NCI-H128 (cell line): ENCODE measurements at regions not wholly inside any gene's neighbourhood (a gene's known extent, or its start where the extent isn't known, plus 50 kb on each side); places are given as distances from the start of the nearest gene placed in this dataset.
"Not testable (repeated sequence)": the region's sequence is repeated elsewhere in the genome, so short reads cannot be mapped to it uniquely, and the experiment has no call there.

Experiments used
- DNase-seq: peaks from one replicate; lab custom pipeline; 2025; ENCODE audit not compliant: unreplicated experiment; lab: John Stamatoyannopoulos, UW

DNA sequence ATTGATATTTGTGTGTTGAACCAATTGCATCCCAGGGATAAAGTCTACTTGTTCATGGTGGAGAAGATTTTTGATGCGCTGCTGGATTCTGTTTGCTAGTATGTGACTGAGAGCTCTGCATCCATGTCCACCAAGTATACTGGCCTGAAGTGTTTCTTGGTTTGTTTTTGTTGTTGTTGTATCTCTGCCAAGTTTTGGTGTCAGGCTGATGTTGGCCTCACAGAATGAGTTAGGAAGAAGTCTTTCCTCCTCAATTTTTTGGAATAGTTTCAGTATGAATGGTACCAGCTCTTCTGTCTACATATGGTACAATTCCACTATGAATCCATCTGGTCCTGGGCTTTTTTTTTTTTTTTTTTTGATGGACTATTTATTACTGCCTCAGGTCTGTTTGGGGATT lies 50.9 kb upstream of the OSTN start:
- DNase-seq, result no peak

DNA sequence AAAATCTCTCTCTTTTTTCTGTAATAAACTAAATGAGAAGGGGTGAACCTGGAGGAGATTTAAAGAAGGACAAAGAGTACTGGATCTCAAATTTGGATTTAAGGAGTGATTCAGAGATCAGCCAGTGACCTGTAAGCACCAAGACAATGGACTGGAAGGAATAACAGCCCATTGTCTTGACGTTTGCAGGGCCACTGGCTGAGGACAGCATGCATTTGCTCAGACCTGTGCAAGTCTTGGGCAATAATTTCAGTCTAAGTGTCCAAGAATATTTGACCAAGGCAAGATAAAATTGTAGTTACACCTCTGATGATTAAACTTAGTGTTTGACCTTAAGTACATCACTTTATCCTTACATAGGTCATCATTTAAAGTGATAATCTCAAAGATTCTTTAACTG lies 55.8 kb upstream of the OSTN start:
- no peak for DNase-seq

DNA sequence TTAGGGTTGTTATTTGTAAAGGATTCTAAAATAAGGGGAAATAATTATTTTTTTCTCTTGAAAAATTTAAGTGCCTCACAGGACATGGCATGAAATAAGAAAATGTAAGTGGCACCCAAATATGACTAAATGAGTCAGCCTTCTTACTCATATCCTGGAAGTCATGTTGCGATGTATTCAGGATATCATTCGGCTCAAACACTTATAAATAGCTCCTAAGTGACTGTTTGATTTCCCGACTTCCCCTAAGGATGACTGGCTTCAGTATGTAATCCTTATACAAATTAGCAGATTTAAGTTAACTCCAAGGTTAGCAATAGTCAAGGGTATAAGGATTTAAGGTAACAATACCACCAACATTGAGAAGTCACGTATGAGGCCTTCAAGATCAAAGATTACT lies 57.3 kb upstream of the OSTN start:
- no peak for DNase-seq

DNA sequence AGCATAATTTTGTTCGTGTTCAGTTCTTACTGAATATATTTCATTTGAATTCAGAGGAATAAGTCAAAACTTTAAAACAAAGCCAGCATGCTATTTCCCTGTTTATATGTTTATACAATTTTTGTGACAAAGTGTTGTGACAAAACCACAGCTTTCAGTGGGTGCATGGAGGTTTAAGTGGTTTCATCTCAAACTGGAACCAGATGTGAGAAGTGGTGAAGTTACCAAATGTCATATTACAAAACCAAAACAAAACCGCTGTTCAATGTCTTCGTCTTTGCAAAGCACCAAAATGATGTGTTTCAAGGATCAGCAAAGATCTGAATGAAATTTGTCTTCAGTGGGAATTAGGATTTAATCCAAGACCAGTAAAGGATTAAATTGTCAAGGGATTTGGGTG lies 59.3 kb upstream of the OSTN start:
- DNase-seq, result no peak

DNA sequence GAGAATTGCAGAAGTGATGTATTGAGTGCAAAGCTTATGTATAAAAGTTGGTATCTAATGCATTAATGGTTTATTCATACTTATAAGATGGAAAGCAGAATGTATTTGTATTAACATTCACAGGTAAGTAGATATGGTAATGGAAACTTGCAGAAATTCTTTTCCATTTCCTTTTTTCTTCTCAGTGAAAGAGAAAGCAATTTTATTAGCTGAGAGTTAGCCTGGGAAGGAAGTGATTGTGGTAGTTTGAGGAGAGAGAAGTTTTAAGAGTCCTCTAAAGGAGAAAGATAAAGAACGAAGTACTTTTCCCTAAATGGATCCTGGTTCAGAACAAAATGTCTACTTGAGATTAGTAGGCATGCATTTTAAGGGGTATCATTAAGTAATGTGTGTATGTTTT lies 60.1 kb upstream of the OSTN start:
- no peak for DNase-seq

DNA sequence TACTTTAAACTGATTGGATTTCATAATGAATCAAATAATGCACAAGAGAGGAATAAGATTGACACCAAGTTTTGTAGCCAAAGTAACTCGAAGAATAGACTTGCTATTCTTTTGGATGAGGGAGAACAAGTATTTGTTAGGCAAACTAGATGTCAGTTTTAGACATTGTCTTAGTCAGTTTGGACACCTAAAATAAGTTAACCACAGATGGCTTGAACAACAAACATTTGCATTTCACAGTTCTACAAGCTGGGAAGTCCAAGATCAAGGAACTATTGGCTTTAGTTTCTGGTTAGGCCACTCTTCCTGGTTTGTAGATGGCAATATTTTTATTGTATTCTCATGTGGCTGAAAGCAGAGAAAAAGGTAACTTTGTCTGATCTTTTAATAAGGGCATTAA lies 61.3 kb upstream of the OSTN start:
- DNase-seq, result no peak

DNA sequence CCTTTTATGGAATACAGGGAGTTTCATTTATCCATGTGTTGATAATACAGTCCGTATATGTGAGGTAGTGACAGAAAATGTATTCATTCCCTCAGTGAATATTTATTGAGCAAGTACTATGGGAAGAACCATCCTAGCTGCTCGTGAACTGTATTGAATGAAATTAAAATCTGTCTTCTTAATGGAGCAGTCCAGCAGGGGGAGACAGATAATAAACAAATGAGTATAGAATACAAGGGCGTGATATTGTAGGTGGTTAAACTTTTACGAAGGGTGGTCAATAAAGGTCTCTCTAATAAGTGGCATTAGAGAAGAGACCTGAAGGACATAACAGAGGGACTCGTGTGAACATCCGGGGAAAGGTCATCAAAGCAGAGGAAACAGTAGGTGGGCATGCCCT lies 62.7 kb upstream of the OSTN start:
- no peak for DNase-seq

DNA sequence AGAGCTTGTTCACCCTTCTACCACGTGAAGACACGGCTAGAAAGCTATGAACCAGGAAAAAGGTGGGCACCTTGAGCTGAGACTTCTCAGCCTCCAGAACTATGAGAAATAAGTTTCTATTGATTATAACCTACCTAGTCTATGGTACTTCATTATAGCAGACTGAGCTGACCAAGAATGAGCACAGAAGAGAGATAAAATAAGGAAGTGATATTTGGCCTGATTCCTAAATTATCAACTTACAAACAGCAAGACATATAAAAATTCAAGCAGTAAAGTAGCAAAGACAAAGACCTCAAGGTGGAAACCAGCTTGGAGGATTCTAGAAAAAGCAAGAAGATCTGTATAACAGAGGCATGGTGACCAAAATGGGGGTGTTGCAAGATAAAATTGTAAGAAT lies 63.9 kb upstream of the OSTN start:
- DNase-seq, result no peak

DNA sequence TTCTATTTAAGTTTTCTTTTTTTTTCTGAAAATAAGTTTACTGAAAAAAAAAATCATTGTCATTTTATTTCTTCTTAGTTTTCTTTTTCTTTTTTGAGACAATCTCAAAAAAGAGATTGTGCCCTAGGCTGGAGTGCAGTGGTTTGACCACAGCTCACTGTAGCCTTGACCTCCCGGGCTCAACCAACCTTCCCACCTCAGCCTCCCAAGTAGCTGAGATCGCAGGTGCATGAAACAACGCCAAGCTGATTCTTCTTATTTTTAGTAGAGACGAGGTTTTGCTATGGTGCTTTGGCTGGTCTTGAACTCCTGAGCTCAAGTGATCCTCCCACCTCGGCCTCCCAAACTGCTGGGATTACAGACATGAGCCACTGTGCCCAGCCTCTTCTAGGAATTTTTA lies 65.7 kb upstream of the OSTN start:
- no peak for DNase-seq

DNA sequence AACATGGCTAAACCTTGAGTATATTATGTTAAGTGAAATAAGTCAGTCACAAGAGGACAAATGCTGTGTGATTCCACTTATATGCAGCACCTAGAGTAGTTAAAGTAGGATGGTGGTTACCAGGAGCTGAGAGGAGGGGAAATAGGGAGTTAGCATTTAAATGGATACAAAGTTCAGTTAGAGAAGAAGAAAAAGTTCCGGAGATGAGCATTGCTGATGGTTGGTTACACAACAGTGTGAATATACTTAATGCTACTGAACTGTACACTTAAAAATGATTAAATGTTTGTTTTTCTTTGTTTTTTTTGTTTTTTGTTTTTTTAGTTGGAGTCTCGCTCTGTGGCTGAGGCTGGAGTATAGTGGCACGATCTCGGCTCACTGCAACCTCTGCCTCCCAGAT lies 67.7 kb upstream of the OSTN start:
- no peak for DNase-seq

DNA sequence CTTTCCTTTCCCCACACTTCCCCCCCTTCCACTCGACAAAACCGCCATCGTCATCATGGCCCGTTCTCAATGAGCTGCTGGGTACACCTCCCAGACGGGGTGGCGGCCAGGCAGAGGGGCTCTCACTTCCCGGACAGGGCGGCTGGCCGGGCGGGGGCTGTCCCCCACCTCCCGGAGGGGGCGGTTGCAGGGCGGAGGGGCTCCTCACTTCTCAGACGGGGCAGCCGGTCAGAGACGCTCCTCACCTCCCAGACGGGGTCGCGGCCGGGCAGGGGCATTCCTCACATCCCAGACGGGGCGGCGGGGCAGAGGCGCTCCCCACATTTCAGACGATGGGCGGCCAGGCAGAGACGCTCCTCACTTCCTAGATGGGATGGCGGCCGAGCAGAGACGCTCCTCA lies 74.2 kb upstream of the OSTN start:
- not testable (repeated sequence) for DNase-seq

DNA sequence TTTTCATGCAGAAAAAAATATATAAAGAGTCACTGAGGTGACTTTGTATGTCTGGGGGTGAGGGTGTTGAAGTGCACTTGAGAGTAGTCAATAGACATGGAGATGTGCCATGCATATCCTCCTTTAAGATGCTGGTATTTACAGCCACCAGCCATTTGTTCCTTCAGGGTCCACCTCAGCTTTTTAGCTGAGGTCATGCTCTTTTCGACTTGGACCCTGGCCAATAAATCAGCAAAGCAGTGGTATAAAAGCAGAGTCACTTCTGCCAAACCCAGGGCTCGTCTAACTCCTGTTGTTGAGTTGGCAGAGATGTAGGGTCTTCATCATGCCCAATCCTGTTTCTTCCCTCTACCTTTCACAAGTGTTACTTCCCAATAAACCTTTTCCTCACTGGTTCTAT lies 75.1 kb upstream of the OSTN start:
- no peak for DNase-seq

DNA sequence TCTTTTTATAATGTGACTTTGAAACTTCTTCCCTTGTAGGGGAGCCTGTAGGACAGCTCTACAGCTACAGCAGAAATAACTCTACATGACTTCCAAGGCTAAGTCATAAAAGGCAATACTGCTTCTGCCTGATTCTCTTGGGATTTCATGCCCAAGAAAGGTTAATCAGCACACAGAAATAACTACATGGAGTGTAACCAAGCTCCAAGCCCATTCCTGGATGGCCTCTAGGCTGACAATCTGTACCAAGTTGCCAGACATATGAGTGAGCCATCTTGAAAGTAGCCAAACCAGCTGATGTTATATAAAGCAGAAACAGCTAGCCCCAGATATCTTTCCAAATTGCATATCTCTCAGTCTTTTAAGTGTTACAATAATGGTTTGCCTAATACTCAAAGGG lies 75.8 kb upstream of the OSTN start:
- DNase-seq, result no peak

DNA sequence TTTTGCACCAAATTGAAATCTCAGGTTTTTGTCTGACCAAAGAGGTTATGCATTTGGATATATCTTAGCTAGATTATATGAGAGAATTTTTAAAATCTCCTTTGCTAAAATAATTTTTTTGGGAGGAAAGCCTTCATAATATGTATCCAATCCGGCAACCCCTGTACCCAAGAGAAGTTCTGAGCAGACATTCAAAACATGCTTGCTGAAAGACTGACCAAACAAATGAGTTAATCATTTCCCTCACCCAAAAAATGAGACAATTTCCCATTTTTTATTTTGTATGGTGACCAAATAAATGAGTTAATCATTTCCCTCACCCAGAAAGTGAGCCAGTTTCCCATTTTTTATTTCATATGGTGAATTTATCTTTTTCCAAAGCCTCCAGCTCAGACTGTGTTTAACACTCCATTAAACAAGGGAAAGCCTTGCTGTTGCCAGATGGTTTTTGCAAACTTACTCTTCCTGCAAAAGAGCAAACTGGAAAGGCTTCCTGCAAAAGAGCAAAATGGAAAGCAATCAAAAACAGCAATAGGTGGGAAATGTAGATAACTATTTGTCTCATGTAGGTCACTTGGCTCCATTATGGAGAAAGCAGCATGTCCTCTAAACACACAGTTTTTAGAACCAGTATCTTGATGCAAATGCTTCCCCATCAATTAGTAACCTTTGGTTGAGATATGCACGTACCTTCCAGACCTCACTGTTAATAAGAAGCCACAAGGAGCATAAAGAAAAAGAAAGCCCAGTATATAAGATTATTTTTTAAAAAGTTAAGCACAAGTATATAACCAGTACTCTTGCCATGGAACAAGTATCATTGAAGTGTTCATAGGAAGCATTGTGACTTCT lies 78.4 kb upstream of the OSTN start:
- no peak for DNase-seq

DNA sequence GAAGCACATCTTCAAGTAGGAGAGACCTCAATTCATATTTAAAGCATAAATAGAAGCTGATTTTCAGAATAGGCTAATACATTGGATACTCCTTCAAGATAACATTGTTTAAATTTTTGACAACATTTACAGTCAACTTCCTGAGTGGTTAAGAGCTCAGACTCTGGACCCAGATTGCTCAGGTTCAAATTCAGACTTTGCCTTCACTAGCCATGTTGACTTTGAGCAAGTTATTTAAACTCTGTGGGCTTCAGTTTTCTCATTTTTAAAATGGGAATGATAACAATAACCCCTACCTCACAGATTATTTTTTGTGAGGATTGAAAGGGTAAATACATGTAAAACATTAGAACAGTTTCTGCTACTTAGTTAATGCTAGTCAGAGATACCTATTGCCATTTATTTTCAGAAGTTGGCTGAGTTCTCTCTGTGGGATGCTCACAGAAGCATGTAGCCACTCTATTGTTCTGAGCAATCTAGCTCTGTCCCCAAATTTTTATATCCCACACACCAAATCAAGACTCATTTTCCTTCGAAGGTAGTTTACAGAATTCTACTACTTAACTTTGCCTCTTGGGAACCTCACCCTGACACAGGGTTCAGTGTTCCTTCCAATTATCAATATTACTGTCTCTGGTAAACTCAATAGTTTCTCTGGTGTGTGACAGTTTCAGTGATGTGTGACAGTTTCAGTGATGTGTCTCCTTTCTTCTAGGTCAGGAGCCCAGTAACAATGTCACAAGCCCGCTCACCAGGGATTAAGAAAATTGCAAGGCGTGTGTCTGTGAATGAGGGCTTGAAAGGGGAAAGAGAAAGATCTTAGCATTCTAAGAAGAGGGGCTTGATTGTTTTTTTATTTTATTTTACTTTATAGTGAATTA lies 79.4 kb upstream of the OSTN start:
- DNase-seq, result no peak

DNA sequence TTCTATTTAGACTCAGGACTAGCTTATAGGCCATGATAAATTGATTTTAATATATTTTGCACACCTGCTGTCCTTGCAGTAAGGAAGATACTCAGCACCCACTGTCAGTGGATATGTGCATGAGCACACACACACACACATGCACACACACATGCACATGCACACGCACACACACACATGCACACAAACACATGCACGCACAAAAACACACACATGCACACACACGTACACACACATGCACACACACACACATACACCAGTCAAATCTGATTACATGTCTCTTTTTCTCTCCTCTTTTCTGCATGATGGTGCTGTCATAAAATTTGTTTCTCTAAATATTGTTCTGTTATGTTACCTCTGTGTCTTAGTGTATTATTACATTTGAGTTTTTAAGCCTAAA lies 87.3 kb upstream of the OSTN start:
- DNase-seq, result no peak

DNA sequence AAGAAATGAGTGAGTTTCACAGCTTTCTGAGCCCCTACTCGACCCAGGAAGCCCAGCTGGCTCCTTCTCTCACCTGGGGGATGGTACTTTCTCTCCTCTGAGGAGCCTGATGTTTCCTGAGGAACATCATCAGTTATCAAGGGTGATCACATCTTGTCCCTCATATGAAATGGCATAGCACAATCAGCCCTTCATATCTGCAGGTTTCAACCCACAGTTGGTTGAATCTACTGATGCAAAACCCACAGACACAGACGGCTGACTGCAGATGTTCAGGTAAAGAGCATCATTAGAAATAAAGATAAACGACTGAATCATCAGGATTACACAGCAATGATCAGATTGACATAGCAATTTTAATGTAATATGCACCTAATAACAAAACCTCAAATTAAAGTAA lies 93.6 kb upstream of the OSTN start:
- DNase-seq, result no peak

DNA sequence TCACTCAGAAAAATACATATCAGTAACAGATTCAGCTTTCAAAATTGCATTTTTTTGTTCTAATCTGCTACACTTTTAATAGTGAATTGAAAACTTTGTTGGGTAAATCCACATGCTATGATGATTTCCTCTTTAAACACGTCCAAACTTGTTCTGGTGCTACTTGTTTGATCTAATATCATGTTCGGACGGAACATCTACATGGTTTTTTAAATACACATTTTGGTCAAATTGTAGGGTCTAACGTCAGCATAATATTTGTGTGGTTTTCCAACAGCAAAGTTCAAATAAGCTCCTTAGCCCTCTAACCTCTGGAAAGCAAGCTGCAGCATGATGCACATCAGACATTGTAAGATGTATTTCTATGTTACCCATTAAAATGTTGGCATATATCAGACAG lies 98.5 kb upstream of the OSTN start:
- DNase-seq, result no peak

DNA sequence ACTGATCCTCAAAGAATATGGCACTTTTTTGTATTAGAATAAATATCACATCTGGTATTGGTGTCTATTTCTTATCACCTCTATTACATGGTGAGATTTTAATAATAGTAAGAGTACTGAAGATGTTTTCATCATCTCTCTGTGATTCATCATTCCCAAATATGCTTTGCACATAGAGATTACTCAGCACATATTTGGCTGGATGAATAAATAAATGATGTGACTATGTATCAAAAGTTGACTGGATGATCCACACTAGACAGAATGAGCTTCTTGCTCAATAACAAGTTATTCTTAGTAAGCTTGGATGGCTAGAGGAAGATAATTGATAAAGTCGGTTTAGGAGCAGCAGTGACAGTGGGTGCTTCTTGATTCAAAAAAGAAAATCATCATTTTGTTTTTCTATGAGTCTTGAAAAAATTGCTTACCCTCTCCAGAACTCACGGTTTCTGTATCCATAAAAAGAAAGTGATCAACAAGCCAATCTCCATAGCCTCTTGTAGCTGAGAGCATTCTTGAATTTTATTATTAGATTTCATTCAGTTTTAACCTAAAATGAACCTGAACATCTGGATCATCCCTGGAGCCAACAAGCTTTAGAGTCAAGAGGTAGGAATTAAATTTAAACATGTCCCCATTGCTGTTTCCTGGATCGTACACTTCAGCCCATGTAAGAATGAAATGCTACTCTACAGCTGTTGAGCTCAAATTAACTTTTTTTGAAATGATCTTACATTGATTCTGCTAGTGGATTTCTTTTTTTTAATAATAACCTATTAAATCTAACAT lies 104.8 kb upstream of the OSTN start:
- no peak for DNase-seq

DNA sequence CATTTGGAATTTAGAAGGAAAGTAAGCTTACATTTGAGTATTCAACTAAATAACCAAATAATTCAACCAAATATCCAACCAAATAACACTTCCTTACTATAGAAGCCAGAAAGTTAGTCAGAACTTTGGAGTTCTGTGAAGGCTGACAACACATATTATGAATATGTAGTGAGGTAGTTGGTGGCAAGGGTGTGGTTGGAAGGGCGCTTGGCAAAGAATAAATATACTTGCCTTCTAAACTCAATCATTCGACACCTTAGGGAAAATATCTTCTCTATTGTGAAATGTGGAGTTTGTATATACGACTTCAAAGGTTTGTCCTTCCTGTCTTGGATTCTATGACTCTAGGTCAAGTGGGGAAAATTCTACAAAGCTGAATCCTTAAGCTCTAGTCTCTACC lies 111.7 kb upstream of the OSTN start:
- DNase-seq, result no peak

DNA sequence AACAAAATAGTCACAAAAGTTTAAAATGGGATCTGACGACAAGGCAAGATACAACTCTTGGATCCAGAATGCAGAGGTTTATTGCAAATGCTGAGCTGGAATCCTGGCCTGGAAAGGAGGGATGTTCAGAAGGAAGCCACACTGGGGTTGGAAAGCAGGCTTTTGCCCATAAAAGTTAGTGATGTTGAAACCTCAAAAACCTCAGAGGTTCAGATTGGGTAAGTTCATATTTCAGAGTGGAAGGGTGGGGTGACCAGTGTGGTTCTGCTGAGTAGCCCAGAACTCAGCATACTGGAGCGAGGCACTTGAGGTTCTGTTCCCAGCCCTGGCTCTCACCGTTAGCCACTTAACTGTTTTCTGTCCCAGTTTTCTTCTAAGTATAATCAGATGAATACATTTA lies 114.0 kb upstream of the OSTN start:
- DNase-seq, result no peak

DNA sequence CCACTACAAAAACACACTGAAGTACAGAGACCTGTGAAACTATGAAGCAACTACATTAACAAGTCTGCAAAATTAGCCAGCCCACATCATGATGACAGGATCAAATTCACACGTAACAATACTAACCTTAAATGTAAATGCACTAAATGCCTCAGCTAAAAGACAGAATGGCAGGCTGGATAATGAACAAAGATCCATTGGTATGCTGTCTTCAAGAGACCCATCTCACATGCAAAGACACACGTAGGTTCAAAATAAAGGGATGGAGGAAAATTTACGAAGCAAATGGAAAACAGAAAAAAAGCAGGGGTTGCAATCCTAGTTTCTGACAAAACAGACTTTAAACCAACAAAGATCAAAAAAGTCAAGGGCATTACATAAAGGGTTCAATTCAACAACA lies 120.1 kb upstream of the OSTN start:
- not testable (repeated sequence) for DNase-seq
